ENCODE measurements at regions not wholly inside any gene's neighbourhood (a gene's known extent, or its start where the extent isn't known, plus 50 kb on each side); places are given as distances from the start of the nearest gene placed in this dataset.

DNA sequence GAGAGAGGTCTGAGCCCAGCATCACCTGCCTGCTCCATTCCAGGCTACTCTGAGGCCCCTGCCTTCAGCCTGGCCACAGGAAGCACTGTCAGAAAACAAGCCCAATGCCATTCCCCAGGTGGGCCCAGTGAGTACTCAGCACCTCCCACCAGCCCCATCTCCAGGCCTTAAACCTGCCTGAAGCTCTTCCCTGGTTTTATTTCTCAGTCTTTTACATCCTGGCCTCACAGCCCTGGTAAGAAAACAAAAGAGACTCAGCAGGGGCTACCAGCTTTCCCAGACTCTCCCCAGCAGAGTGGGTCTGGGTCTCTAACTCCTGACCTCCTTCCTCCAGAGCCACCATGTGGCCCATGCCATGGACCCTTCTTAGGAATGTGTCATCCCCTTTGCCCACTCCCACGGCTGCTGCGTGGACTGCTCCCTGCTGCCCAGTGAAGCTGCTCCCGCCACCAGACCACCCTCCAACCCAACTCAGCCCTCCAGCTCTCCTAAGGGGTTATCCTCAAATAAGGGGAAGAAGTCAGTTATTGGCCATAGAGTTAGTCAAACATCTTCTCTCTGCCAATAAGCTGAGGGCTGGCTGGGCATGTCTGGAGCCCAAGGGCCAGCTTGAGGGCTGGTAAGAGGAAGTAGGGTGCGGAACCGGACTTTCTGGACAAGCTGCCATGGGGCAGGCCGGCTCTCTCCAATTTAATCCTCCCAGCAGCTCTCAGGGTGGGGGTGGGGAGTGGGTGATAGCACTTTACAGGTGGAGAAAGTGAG lies 116.7 kb upstream of the LINGO1 start:
- H3K36me3 ChIP-seq (ENCODE audit: insufficient read depth, low read length) = no peaks in the 10 kb centered on the region
- H3K9me3 ChIP-seq (ENCODE audit: control insufficient read depth, insufficient read depth, low read length) = no peaks in the 10 kb centered on the region
- peaks cover 15% of the 10 kb centered on the region; the same call in 1 of the 2 replicates for H3K4me1 ChIP-seq (ENCODE audit: insufficient read depth, low read length)
- H3K9ac ChIP-seq (ENCODE audit: low read depth, low read length) = no peak overlapping the region

DNA sequence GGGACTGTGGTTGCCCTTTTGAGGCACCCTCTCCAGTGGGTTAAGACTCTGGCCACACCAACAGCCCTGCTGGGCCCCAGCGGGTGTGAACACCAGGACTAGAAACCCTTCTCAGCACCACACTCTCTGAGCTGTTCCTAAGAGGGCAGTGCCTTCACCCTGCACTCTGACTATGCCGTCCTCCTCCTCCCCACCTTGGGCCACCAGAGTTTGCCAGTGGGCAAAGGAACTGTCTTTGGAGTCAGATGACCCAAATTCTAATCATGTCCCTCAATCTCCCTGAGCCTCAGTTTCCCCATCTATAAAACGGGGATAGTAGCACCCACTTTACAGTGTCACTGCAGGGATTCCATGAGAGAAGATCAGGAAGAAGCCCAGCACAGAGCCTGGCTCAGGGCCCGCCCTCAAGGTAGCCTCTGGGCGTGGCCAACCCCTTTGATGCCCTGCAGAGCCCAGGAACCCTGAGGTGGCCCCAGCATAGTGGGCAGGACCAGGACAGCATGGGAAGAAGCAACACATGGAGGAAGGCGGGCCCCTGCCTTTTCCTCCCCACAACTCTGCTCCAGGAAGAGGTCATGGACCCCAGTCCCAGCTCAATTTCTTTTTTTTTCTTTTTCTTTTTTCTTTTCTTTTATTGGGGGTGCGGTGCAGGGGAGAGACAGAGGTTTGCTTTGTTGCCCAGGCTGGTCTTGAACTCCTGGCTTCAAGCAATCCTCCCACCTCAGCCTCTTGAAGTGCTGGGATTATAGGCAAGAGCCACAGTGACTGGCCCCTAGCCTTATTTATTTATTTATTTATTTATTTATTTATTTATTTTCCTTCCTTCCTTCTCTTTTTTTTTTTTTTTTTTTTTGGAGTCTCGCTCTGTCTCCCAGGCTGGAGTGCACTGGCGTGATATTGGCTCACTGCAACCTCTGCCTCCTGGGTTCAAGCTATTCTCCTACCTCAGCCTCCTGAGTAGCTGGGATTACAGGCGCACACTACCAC lies 115.7 kb upstream of the LINGO1 start:
- no peaks in the 10 kb centered on the region for H3K36me3 ChIP-seq (ENCODE audit: insufficient read depth, low read length)
- no peaks in the 10 kb centered on the region for H3K9me3 ChIP-seq (ENCODE audit: control insufficient read depth, insufficient read depth, low read length)
- H3K9ac ChIP-seq (ENCODE audit: low read depth, low read length) = no peak overlapping the region
- peaks cover 15% of the 10 kb centered on the region; the same call in 1 of the 2 replicates for H3K4me1 ChIP-seq (ENCODE audit: insufficient read depth, low read length)

DNA sequence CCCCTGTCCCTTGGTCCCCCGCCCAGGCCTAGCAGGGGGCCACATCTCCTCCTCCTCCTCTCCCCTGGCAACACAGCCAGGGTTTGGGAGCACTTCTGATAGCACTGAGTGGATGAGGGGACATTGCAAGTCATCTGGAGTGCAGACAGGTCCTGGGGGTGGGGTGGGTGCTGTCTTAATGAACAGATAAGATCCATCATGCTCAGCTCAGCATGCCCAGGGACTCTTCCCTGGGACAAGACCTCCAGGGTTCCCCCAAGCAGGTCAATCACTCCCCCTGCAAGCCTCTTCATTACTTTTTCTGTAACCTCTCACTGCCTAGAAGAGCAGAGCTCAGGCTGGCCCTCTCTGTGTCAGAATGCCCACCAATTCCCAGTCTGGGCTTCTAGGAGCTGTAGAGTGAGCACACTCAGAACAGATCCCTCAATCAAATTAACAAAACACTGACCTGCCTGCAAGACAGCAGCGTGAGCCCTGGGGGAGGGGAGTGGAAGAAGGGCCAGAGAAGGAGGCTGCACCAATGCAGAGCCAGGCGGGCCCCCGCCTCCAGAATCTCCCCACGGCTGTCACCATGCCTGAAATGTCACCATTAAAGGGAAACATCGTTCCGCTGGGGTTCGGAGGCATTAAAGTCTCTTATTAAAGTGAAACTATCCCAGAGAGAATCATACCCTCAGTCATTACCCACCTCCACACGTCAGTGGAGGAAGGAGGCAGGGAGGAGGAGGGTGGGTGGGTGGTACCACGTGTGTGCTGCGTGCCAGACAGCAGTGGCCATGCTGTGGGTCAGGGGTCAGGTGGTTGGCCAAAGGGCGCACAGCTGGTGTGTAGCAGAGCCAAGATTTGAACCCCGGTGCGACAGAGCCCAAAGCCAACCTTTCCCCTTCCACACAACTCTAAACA lies 114.7 kb upstream of the LINGO1 start:
- H3K9me3 ChIP-seq (ENCODE audit: control insufficient read depth, insufficient read depth, low read length) = no peaks in the 10 kb centered on the region
- peaks cover 15% of the 10 kb centered on the region; the same call in 1 of the 2 replicates for H3K4me1 ChIP-seq (ENCODE audit: insufficient read depth, low read length)
- H3K36me3 ChIP-seq (ENCODE audit: insufficient read depth, low read length) = no peaks in the 10 kb centered on the region
- no peak overlapping the region for H3K9ac ChIP-seq (ENCODE audit: low read depth, low read length)

DNA sequence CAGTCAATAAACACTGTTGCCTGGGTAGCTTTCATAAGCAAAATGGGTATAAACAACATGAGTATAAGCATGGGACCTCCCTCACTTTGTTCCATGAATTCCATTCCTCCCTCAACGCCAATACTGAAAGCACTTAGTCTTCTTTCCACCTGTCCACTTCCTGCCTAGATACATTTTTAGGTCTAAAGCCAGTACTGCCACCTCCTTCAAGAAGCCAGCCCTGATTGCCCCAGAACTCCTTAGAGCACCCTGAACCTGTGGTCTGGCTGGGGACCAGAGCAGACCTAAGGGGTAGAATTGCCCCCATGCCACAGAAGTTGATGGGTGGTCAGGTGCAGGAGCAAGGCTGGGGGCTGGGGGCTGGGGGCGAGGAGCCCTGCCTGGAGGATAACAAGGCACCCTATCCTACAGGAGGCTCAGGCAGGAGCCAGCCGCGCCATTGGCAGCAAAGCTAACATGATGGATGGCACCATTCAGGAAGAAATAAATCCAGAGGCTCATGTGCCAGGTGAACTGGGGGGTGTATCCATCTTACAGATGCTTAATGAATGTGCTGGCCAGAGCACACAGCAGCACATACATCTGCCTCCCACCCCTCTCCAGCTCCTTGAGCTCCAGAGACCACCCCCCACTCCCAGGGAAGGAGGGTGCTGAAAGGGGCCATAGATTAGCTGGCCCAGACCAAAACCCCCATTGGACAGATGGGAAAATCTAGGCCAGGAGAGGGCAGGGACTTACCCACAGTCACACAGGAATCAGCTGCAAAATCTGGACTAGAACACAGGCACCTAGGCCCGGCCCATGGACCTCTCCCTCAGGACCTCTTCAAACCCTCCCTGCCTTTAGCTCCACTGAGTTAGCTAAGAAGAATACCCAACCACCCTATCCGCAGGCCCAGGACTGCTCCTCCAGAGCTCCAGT lies 113.8 kb upstream of the LINGO1 start:
- no peaks in the 10 kb centered on the region for H3K9me3 ChIP-seq (ENCODE audit: control insufficient read depth, insufficient read depth, low read length)
- no peaks in the 10 kb centered on the region for H3K36me3 ChIP-seq (ENCODE audit: insufficient read depth, low read length)
- H3K4me1 ChIP-seq (ENCODE audit: insufficient read depth, low read length) = peaks cover 15% of the 10 kb centered on the region; the same call in 1 of the 2 replicates
- H3K9ac ChIP-seq (ENCODE audit: low read depth, low read length) = no peak overlapping the region

DNA sequence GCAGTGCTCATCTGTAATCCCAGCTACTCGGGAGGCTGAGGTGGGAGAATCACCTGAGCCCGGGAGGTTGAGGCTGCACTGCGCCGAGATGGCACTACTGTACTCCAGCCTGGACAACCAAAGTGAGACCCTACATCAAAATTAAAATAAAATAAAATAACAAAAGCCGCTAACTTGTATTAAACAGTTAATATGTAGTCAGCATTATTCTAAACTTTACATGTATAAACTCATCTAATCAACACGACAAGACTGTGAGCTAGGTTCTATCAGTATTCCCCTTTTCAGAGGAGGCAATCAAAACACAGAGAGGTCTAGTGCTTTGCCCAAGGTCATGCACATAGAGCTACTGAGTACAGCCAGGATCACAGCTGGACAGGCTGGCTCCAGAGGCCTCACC lies 111.7 kb upstream of the LINGO1 start:
- Histone ChIP-seq H3K36me3 (ENCODE audit: insufficient read depth, low read length) (no peaks in the 10 kb centered on the region), H3K4me1 (ENCODE audit: insufficient read depth, low read length) (peaks cover 28% of the 10 kb centered on the region), H3K9me3 (ENCODE audit: control insufficient read depth, insufficient read depth, low read length) (no peaks in the 10 kb centered on the region), H3K9ac (ENCODE audit: low read depth, low read length) (no peak overlapping the region)

DNA sequence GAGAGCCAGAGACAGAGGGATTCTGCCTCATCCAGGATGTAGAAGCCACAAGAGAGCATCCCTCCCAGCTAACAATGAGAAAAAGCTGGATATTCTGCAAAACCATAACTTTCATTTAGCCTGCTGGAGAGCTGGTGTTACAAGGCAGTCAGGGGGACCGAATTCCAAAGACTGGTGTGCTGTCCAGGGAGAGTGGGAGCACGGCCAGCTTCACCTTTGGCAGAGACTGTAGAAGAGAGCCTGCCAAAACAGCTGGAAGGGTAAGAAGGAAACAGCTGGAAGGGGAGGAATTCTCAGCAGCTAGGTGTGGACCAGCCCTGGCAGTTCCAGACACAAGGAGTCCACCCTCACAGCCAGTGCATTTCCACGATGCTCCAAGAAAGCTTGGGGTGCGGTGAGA lies 109.9 kb upstream of the LINGO1 start:
- Histone ChIP-seq H3K4me1 (ENCODE audit: insufficient read depth, low read length) (peaks cover 33% of the 10 kb centered on the region), H3K36me3 (ENCODE audit: insufficient read depth, low read length) (no peaks in the 10 kb centered on the region), H3K9ac (ENCODE audit: low read depth, low read length) (no peak overlapping the region), H3K9me3 (ENCODE audit: control insufficient read depth, insufficient read depth, low read length) (no peaks in the 10 kb centered on the region)

DNA sequence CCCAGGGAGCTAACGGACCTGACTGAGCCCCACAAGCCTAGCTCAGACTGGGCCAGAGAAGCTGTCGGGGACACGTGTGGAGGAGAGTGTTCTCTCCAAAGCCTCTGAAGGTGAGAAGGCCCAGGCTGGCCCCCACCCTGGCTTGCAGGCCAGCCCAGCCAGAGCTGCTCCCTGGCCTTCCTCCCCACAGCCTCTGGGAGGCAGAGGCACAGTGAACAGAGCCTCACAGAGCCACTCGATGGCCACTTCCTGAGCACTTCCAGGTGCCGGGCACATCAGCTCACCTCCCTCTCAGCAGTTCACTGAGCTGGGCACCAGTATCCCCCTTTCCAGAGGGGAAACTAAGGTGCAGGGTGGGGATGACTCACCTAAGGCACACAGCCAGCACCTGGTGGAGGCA lies 109.4 kb upstream of the LINGO1 start:
- no peaks in the 10 kb centered on the region for H3K36me3 ChIP-seq (ENCODE audit: insufficient read depth, low read length)
- H3K4me1 ChIP-seq (ENCODE audit: insufficient read depth, low read length) = peaks cover 29% of the 10 kb centered on the region
- no peaks in the 10 kb centered on the region for H3K9me3 ChIP-seq (ENCODE audit: control insufficient read depth, insufficient read depth, low read length)
- no peak overlapping the region for H3K9ac ChIP-seq (ENCODE audit: low read depth, low read length)

DNA sequence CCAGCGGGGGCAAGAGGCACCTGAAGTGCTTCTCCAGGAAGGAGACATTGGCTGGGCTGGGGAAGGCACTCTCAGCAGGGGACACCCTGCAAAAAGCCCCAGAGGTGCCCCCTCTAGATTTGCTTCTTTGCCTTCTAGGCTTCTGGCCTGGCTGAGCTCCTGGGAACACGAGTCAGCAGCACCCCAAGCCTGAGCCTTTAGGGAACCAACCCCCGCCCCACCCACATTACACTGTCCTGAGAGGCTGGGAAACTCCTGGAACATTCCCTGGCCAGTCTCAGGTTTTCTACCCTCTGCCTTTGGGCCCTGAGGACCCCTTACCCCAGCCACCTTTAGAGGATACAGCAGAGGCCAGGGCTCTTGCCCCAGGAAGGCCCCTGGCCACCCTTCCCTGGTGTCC lies 108.4 kb upstream of the LINGO1 start:
- H3K36me3 ChIP-seq (ENCODE audit: insufficient read depth, low read length) = no peaks in the 10 kb centered on the region
- peaks cover 26% of the 10 kb centered on the region for H3K4me1 ChIP-seq (ENCODE audit: insufficient read depth, low read length)
- H3K9me3 ChIP-seq (ENCODE audit: control insufficient read depth, insufficient read depth, low read length) = no peaks in the 10 kb centered on the region
- H3K9ac ChIP-seq (ENCODE audit: low read depth, low read length) = no peak overlapping the region

DNA sequence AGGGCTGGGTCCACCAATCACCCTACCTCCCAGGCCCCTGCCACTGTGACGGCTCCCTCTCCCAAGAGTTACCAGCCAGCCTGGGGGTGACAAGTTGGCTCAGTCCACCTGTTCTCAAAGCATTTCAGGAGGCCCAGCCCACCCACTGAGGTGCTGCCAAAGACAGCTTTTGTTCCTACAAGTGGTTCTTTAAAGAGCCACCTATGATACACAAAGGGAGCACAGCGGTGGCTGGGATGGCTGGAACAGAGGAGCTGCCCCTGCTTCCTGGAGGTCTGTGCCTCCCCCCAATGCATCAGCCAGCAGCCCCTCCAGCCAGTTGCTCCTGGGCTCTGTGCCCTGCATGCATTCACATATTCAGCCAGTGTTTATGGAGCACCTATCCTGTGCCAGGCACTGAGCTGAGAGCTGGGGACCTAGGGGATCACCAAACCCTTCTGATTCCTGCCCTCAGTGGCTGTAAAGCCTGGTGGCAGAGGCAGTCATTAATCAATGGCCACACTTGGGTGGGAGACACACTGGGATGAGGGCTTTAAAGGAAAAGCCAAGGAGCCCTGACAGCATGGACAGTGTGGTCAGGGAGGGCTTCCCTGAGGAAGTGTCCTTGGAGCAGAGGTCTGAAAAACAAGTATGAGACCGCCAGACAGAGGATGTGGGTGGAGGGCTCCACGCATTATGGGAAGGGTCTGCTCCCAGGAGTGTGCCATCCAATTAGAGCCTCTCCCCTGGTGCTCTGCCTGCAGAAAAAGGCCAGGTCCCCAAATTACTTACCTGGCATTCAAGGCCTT lies 107.1 kb upstream of the LINGO1 start:
- H3K36me3 ChIP-seq (ENCODE audit: insufficient read depth, low read length) = no peaks in the 10 kb centered on the region
- H3K4me1 ChIP-seq (ENCODE audit: insufficient read depth, low read length) = peaks cover 26% of the 10 kb centered on the region
- H3K9ac ChIP-seq (ENCODE audit: low read depth, low read length) = no peak overlapping the region
- no peaks in the 10 kb centered on the region for H3K9me3 ChIP-seq (ENCODE audit: control insufficient read depth, insufficient read depth, low read length)

DNA sequence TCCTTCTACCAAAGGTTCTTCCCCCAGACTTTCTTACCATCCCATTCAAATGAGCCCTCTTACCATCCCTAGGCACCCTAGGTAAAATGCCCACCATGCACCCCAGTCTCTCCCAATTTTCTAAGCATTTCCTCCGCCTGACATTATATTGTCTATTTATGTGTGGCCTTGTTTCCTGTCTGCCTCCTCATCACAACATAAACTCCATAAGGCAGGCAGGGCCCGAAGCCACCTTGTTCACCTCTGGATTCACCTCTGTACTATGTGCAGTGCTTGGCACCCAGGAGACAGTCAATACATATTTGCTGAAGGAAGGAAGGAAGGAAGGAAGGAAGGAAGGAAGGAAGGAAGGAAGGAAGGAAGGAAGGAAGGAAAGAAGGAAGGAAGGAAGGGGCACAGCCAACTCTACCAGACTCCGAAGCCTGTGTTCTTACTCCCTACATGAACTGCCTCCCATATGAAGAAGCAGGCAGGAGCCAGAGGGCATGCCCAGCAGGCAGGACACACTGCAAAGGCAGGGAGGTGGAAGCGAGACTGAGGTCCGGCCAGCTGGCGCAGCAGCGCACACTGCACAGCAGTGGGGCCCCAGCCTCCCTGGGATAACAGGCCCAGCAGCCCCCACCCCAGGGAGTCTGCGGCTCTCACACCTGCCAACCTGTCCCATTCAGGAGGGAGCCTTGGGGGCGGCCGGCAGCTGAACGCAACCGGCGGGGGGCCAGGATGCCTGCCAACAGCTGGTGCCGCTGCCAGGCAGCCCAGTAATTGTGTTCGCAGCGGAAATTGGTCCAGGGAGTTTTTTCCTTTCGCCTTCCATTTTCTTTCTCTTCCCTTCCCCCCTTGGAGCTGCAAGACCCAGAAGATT lies 106.0 kb upstream of the LINGO1 start:
- Histone ChIP-seq H3K9ac (ENCODE audit: low read depth, low read length) (no peak overlapping the region), H3K9me3 (ENCODE audit: control insufficient read depth, insufficient read depth, low read length) (no peaks in the 10 kb centered on the region), H3K4me1 (ENCODE audit: insufficient read depth, low read length) (peaks cover 26% of the 10 kb centered on the region), H3K36me3 (ENCODE audit: insufficient read depth, low read length) (no peaks in the 10 kb centered on the region)

DNA sequence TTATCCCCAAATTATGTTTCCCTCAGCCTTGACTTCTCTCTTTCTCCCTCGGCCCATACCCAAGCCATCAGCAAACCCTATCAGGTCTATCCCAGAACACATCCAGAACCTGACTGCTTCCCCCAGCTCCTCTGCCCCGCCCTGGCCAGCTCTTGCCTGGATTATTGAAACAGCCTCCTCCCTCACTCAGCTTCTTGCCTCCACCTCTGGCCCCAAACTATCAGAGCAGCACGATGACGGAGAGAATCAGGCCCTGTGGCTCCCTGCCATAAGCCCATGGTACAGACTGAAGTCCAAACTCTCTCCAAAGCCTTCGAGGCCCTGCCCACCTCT lies 105.3 kb upstream of the LINGO1 start:
- H3K9me3 ChIP-seq (ENCODE audit: control insufficient read depth, insufficient read depth, low read length) = no peaks in the 10 kb centered on the region
- no peaks in the 10 kb centered on the region for H3K36me3 ChIP-seq (ENCODE audit: insufficient read depth, low read length)
- H3K9ac ChIP-seq (ENCODE audit: low read depth, low read length) = no peak overlapping the region
- peaks cover 26% of the 10 kb centered on the region for H3K4me1 ChIP-seq (ENCODE audit: insufficient read depth, low read length)
